SK-N-SH (cell line): ENCODE measurements at regions not wholly inside any gene's neighbourhood (a gene's known extent, or its start where the extent isn't known, plus 50 kb on each side); places are given as distances from the start of the nearest gene placed in this dataset.

Source experiments
- CTCF ChIA-PET: fragments of 300-600, 350-600 bp; formaldehyde crosslinking; extraction: SDS; loops from one replicate; lab custom pipeline; 2021; lab: Yijun Ruan, JAX
- POLR2A ChIA-PET: fragments of 350-600 bp; sonication (Branson Sonifier 250); formaldehyde crosslinking; extraction: SDS; loops from one replicate; lab custom pipeline; 2020; ENCODE audit warnings: antibody characterized with exemption, inconsistent platforms; lab: Yijun Ruan, JAX
- DNase-seq: peaks from one replicate; pipeline ENCODE4 v3.0.0; 2012
- H2AFZ ChIP-seq: fragments of 200-600 bp; sonication (generic); 2 replicates; pipeline ENCODE4 v1.8.1; 2016; ENCODE audit warnings: antibody characterized with exemption, mild to moderate bottlenecking, low read depth
- H3F3A ChIP-seq: fragments of 200-600 bp; sonication (generic); replicated peaks from 2 replicates; pipeline ENCODE3; 2016; ENCODE audit warnings: antibody characterized with exemption, mild to moderate bottlenecking; ENCODE audit not compliant: insufficient read depth
- H3K27ac ChIP-seq, 2 experiments: fragments of 200-500 bp in 1 of 2; fragments of 200-600 bp in 1 of 2; sonication (Bioruptor generic) in 1 of 2; sonication (generic), shearing (Covaris generic) in 1 of 2; 2 replicates each; pipeline versions ENCODE4 v1.5.1 to v1.6.1; 2014 to 2016; ENCODE audit warnings: low read depth in 2 of 2, inconsistent platforms in 1 of 2, low read length in 1 of 2, mild to moderate bottlenecking in 1 of 2, mixed read lengths in 1 of 2
- H3K27me3 ChIP-seq: fragments of 200-600 bp; sonication (generic), shearing (Covaris generic); 2 replicates; pipeline ENCODE4 v1.6.1; 2016; ENCODE audit warnings: mixed run types; ENCODE audit not compliant: insufficient read depth
- H3K36me3 ChIP-seq, 2 experiments: fragments of 200-500 bp in 1 of 2; fragments of 200-600 bp in 1 of 2; sonication (Bioruptor generic) in 1 of 2; sonication (generic) in 1 of 2; replicated peaks in 1 of 2; 2 replicates each; pipeline versions ENCODE3 to v1.5.1; 2014 to 2016; ENCODE audit warnings: low read length in 1 of 2, mild to moderate bottlenecking in 1 of 2; ENCODE audit not compliant: insufficient read depth in 2 of 2, control insufficient read depth in 1 of 2
- H3K4me1 ChIP-seq, 2 experiments: fragments of 200-500 bp in 1 of 2; fragments of 200-600 bp in 1 of 2; sonication (Bioruptor generic) in 1 of 2; sonication (generic), shearing (Covaris generic) in 1 of 2; 2 replicates each; pipeline versions ENCODE4 v1.5.1 to v1.6.1; 2014 to 2016; ENCODE audit warnings: low read depth in 1 of 2, low read length in 1 of 2, mixed run types in 1 of 2; ENCODE audit not compliant: insufficient read depth in 2 of 2, control insufficient read depth in 1 of 2
- H3K4me2 ChIP-seq: fragments of 200-600 bp; sonication (generic), shearing (Covaris generic); 2 replicates; pipeline ENCODE4 v1.6.1; 2017; ENCODE audit warnings: mixed run types
- H3K4me3 ChIP-seq, 2 experiments: fragments of 200-500 bp in 1 of 2; fragments of 200-600 bp in 1 of 2; sonication (Bioruptor generic) in 1 of 2; sonication (generic), shearing (Covaris generic) in 1 of 2; 2 replicates each; pipeline versions ENCODE4 v1.5.1 to v1.8.1; 2014 to 2016; ENCODE audit warnings: low read depth in 2 of 2, inconsistent platforms in 1 of 2, low read length in 1 of 2, mild to moderate bottlenecking in 1 of 2, mixed read lengths in 1 of 2, moderate library complexity in 1 of 2
- H3K79me2 ChIP-seq: fragments of 200-600 bp; sonication (generic); 2 replicates; pipeline ENCODE4 v1.8.1; 2017; ENCODE audit warnings: mild to moderate bottlenecking; ENCODE audit not compliant: insufficient read depth
- H3K9ac ChIP-seq: fragments of 200-600 bp; sonication (generic); 2 replicates; pipeline ENCODE4 v1.6.1; 2017; ENCODE audit warnings: mixed run types
- H3K9me2 ChIP-seq: fragments of 200-600 bp; sonication (generic); 2 replicates; pipeline ENCODE4 v1.6.1; 2017; ENCODE audit warnings: mixed run types
- H3K9me3 ChIP-seq: fragments of 200-600 bp; sonication (generic); 2 replicates; pipeline ENCODE4 v1.6.1; 2017; ENCODE audit warnings: mixed run types, mild to moderate bottlenecking, moderate library complexity
- H4K20me1 ChIP-seq: fragments of 200-600 bp; sonication (generic); 2 replicates; pipeline ENCODE4 v1.6.1; 2017; ENCODE audit warnings: mild to moderate bottlenecking, mixed run types; ENCODE audit not compliant: insufficient read depth
- CHD2 ChIP-seq: fragments of 150-350 bp; IDR thresholded peaks from 2 replicates; pipeline ENCODE4 v1.6.1; 2018; ENCODE audit warnings: low read length; ENCODE audit not compliant: partially characterized antibody
- ELF1 ChIP-seq: IDR thresholded peaks from 2 replicates; pipeline ENCODE4 v1.4.0; 2012
- EP300 ChIP-seq, 2 experiments: IDR thresholded peaks; 2 replicates each; pipeline versions ENCODE4 v1.4.0 to v1.6.1; 2012; ENCODE audit warnings: borderline replicate concordance in 1 of 2, low read depth in 1 of 2, low read length in 1 of 2
- EZH2phosphoT487 ChIP-seq: fragments of 200-600 bp; sonication (generic); IDR thresholded peaks from 2 replicates; pipeline ENCODE4 v1.6.1; 2017; ENCODE audit warnings: low read depth, mixed run types, mild to moderate bottlenecking, antibody characterized with exemption, moderate library complexity, borderline replicate concordance
- FOSL2 ChIP-seq: IDR thresholded peaks from 2 replicates; pipeline ENCODE4 v1.4.0; 2012; ENCODE audit warnings: low read depth, mild to moderate bottlenecking, moderate library complexity, borderline replicate concordance
- FOXJ3 ChIP-seq: sonication (generic); formaldehyde crosslinking; IDR thresholded peaks from 2 replicates; pipeline ENCODE4 v1.5.1; 2020; ENCODE audit warnings: mild to moderate bottlenecking, missing genetic modification reagents
- FOXM1 ChIP-seq: IDR thresholded peaks from 2 replicates; pipeline ENCODE4 v1.4.0; 2012; ENCODE audit warnings: low read depth, mild to moderate bottlenecking
- GABPA ChIP-seq: IDR thresholded peaks from 2 replicates; pipeline ENCODE4 v1.4.0; 2012; ENCODE audit warnings: low read depth, mild to moderate bottlenecking
- JUND ChIP-seq: IDR thresholded peaks from 2 replicates; pipeline ENCODE4 v1.4.0; 2012
- MEF2A ChIP-seq: IDR thresholded peaks from 2 replicates; pipeline ENCODE4 v1.4.0; 2012; ENCODE audit warnings: low read depth, borderline replicate concordance
- MXI1 ChIP-seq: IDR thresholded peaks from 2 replicates; pipeline ENCODE4 v1.6.1; 2012; ENCODE audit warnings: mild to moderate bottlenecking, low read depth, low read length, improper control_type of control experiment
- NFIC ChIP-seq: IDR thresholded peaks from 2 replicates; pipeline ENCODE4 v1.4.0; 2012; ENCODE audit warnings: borderline replicate concordance
- NRF1 ChIP-seq: IDR thresholded peaks from 2 replicates; pipeline ENCODE4 v1.6.1; 2012; ENCODE audit warnings: low read depth, mild to moderate bottlenecking, low read length
- POLR2AphosphoS5 ChIP-seq: IDR thresholded peaks from 2 replicates; pipeline ENCODE4 v1.6.1; 2012; ENCODE audit warnings: low read depth, low read length
- RAD21 ChIP-seq: IDR thresholded peaks from 2 replicates; pipeline ENCODE4 v1.6.1; 2012; ENCODE audit warnings: mild to moderate bottlenecking, low read length
- RCOR1 ChIP-seq: fragments of 150-350 bp; IDR thresholded peaks from 2 replicates; pipeline ENCODE4 v1.6.1; 2017; ENCODE audit warnings: antibody characterized with exemption, low read length
- RFX5 ChIP-seq: IDR thresholded peaks from 2 replicates; pipeline ENCODE4 v1.6.1; 2012; ENCODE audit warnings: mild to moderate bottlenecking, improper control_type of control experiment, low read length
- RXRA ChIP-seq: IDR thresholded peaks from 2 replicates; pipeline ENCODE4 v1.4.0; 2012; ENCODE audit warnings: low read depth, mild to moderate bottlenecking, borderline replicate concordance
- TAF1 ChIP-seq: IDR thresholded peaks from 2 replicates; pipeline ENCODE4 v1.6.1; 2012; ENCODE audit warnings: low read depth, mild to moderate bottlenecking, low read length, moderate library complexity, borderline replicate concordance
- TCF12 ChIP-seq: IDR thresholded peaks from 2 replicates; pipeline ENCODE4 v1.4.0; 2012
- TEAD4 ChIP-seq: IDR thresholded peaks from 2 replicates; pipeline ENCODE4 v1.4.0; 2012; ENCODE audit warnings: mild to moderate bottlenecking, borderline replicate concordance; ENCODE audit not compliant: insufficient read depth
- YY1 ChIP-seq: IDR thresholded peaks from 2 replicates; pipeline ENCODE4 v1.4.0; 2012; ENCODE audit warnings: low read depth, mild to moderate bottlenecking
- WGBS: methylation state at CpG from one replicate; pipeline ENCODE4 v1.1.6; 2017; ENCODE audit warnings: low lambda C conversion rate; 5-methylcytosine and 5-hydroxymethylcytosine counted together
- TF ChIP-seq, protein P1 (sequence below): IDR thresholded peaks from 2 replicates; pipeline ENCODE4 v1.4.0; 2012; ENCODE audit warnings: low read depth, borderline replicate concordance
- TF ChIP-seq, protein P2 (sequence below): fragments of 150-350 bp; IDR thresholded peaks from 2 replicates; pipeline ENCODE4 v1.6.1; 2017; ENCODE audit warnings: antibody characterized with exemption, low read length, low read depth, borderline replicate concordance
- TF ChIP-seq, protein P3 (sequence below): IDR thresholded peaks from 2 replicates; pipeline ENCODE4 v1.6.1; 2012; ENCODE audit warnings: mild to moderate bottlenecking, low read depth, low read length, moderate library complexity
- TF ChIP-seq, protein P4 (sequence below): IDR thresholded peaks from 2 replicates; pipeline ENCODE4 v1.4.0; 2012; ENCODE audit warnings: low read depth, borderline replicate concordance
- TF ChIP-seq, protein P5 (sequence below): IDR thresholded peaks from 2 replicates; pipeline ENCODE4; 2012

DNA sequence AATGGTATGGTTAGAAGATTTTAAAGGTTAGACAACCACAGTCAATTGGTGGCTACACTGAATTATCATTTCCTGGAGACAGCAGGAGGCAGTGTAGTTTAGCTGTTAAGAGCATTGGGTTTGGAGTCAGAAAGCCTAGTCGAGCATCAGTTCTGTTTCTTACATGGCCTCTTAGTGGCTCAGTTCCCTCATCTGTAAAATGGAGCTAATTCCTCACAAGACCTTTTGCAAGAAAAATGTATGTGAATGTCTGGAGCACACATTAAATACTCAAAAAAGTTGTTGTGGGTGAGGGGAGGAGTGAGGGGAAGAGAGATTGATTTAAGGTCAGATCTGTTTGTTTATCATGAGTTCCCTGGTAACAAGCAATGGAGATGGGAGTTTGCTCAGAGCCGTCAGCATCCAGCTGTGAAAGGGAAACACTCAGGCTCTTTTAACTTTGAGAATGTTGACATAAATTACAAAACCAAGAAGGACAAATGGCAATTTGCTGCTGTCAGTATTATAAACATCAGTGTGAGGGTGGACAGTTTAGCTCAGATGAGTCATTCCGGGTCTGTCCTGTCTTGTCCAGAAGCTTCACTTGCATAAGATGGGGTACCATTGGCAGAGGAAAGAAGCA lies 98.2 kb upstream of the PGRMC2 start:
- Histone ChIP-seq H3K9ac (peak overlapping the region; percentile 36; the same call in 1 of the 2 replicates), H3K27ac (peak overlapping the region; percentile 86 to 99), H4K20me1 (no peaks in the 10 kb centered on the region), H3K9me2 (no peaks in the 10 kb centered on the region), H3K4me1 (peaks cover 38 to 44% of the 10 kb centered on the region in 2 experiments), H3F3A (peaks cover 34% of the 10 kb centered on the region), H3K36me3 (no peaks in the 10 kb centered on the region), H3K4me3 (no peak overlapping the region; a peak in 1 of 4 replicates), H3K9me3 (no peaks in the 10 kb centered on the region), H3K4me2 (peak overlapping the region; percentile 67; the same call in 1 of the 2 replicates), H3K27me3 (no peaks in the 10 kb centered on the region), H2AFZ (no peak overlapping the region), H3K79me2 (no peaks in the 10 kb centered on the region)
- 55% methylated on average over 3 of the region's 3 CpGs for WGBS
- CTCF ChIA-PET, result interaction anchor here (0.6 to 2.5 kb wide), 5 partner anchors 29 to 201 kb away, joined by 3 to 12 read pairs (median 3); no protein-coding TSS in a partner anchor
- no peak for DNase-seq
- POLR2A ChIA-PET, result no interaction called here
- no peak for TF ChIP-seq RCOR1
- no peak for TF ChIP-seq NRF1
- TF ChIP-seq, protein P1, sequence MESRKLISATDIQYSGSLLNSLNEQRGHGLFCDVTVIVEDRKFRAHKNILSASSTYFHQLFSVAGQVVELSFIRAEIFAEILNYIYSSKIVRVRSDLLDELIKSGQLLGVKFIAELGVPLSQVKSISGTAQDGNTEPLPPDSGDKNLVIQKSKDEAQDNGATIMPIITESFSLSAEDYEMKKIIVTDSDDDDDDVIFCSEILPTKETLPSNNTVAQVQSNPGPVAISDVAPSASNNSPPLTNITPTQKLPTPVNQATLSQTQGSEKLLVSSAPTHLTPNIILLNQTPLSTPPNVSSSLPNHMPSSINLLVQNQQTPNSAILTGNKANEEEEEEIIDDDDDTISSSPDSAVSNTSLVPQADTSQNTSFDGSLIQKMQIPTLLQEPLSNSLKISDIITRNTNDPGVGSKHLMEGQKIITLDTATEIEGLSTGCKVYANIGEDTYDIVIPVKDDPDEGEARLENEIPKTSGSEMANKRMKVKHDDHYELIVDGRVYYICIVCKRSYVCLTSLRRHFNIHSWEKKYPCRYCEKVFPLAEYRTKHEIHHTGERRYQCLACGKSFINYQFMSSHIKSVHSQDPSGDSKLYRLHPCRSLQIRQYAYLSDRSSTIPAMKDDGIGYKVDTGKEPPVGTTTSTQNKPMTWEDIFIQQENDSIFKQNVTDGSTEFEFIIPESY, result no peak
- TF ChIP-seq RFX5, result no peak
- no peak for TF ChIP-seq FOXJ3 (CRISPR knock-in tag)
- TF ChIP-seq TCF12, result peak; percentile 48; the same call in 1 of the 2 replicates
- TF ChIP-seq YY1, result no peak
- TF ChIP-seq RAD21, result peak; percentile 47
- TF ChIP-seq, protein P2, sequence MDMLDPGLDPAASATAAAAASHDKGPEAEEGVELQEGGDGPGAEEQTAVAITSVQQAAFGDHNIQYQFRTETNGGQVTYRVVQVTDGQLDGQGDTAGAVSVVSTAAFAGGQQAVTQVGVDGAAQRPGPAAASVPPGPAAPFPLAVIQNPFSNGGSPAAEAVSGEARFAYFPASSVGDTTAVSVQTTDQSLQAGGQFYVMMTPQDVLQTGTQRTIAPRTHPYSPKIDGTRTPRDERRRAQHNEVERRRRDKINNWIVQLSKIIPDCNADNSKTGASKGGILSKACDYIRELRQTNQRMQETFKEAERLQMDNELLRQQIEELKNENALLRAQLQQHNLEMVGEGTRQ, result no peak
- peak; percentile 38; the same call in 1 of the 2 replicates for TF ChIP-seq FOSL2
- no peak for TF ChIP-seq POLR2AphosphoS5
- TF ChIP-seq ELF1, result no peak
- TF ChIP-seq MXI1, result no peak
- TF ChIP-seq, protein P3, sequence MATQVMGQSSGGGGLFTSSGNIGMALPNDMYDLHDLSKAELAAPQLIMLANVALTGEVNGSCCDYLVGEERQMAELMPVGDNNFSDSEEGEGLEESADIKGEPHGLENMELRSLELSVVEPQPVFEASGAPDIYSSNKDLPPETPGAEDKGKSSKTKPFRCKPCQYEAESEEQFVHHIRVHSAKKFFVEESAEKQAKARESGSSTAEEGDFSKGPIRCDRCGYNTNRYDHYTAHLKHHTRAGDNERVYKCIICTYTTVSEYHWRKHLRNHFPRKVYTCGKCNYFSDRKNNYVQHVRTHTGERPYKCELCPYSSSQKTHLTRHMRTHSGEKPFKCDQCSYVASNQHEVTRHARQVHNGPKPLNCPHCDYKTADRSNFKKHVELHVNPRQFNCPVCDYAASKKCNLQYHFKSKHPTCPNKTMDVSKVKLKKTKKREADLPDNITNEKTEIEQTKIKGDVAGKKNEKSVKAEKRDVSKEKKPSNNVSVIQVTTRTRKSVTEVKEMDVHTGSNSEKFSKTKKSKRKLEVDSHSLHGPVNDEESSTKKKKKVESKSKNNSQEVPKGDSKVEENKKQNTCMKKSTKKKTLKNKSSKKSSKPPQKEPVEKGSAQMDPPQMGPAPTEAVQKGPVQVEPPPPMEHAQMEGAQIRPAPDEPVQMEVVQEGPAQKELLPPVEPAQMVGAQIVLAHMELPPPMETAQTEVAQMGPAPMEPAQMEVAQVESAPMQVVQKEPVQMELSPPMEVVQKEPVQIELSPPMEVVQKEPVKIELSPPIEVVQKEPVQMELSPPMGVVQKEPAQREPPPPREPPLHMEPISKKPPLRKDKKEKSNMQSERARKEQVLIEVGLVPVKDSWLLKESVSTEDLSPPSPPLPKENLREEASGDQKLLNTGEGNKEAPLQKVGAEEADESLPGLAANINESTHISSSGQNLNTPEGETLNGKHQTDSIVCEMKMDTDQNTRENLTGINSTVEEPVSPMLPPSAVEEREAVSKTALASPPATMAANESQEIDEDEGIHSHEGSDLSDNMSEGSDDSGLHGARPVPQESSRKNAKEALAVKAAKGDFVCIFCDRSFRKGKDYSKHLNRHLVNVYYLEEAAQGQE, result no peak
- no peak for TF ChIP-seq GABPA
- TF ChIP-seq JUND, result peak; percentile 19; the same call in 1 of the 2 replicates
- no peak for TF ChIP-seq CHD2
- peak in 1 of 2 experiments; percentile 29; a peak in 1 of 4 replicates for TF ChIP-seq EP300 (IDR thresholded peaks at IDR 0.05; ENCODE audit: borderline replicate concordance in 1 of 2, low read depth in 1 of 2, low read length in 1 of 2)
- no peak for TF ChIP-seq FOXM1
- TF ChIP-seq, protein P4, sequence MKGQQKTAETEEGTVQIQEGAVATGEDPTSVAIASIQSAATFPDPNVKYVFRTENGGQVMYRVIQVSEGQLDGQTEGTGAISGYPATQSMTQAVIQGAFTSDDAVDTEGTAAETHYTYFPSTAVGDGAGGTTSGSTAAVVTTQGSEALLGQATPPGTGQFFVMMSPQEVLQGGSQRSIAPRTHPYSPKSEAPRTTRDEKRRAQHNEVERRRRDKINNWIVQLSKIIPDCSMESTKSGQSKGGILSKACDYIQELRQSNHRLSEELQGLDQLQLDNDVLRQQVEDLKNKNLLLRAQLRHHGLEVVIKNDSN, result no peak
- no peak for TF ChIP-seq RXRA
- no peak for TF ChIP-seq MEF2A
- no peak for TF ChIP-seq NFIC
- TF ChIP-seq EZH2phosphoT487, result no peak
- TF ChIP-seq TAF1, result no peak
- TF ChIP-seq TEAD4, result no peak
- TF ChIP-seq, protein P5, sequence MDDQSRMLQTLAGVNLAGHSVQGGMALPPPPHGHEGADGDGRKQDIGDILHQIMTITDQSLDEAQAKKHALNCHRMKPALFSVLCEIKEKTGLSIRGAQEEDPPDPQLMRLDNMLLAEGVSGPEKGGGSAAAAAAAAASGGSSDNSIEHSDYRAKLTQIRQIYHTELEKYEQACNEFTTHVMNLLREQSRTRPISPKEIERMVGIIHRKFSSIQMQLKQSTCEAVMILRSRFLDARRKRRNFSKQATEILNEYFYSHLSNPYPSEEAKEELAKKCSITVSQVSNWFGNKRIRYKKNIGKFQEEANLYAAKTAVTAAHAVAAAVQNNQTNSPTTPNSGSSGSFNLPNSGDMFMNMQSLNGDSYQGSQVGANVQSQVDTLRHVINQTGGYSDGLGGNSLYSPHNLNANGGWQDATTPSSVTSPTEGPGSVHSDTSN, result peak; percentile 75
